ENCODE measurements at regions not wholly inside any gene's neighbourhood (a gene's known extent, or its start where the extent isn't known, plus 50 kb on each side); places are given as distances from the start of the nearest gene placed in this dataset.

DNA sequence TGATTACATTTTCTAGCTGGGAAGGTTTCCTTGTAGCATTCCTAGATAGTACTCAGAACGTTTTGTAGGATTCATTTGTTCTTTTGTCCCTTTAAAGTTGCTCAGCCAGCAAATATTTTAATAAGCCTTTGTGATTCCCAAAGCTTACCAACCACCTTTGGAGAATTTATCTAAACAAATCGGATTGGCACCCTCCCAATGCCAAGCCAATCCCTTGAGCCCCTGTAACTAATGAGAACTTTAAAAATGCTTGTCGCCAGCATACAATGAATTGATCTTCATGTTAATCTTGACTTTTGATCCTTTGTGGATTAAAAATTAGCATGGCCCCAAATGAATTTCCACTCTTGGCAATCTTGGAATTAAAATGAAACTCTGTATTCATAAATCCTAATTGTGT is 559.5 kb downstream of the UTRN start:
- Histone ChIP-seq H3K9me3 (no peaks in the 10 kb centered on the region), H3K27me3 (no peaks in the 10 kb centered on the region), H3K4me1 (no peaks in the 10 kb centered on the region), H3K4me3 (no peak overlapping the region), H3K36me3 (peaks cover 14 to 62% (median 31%) of the 10 kb centered on the region in 4 donors), H3K27ac (no peak overlapping the region)
- WGBS, 2 donors: 79 to 83% methylated on average over 3 of the region's 3 CpGs
- TF ChIP-seq POLR2AphosphoS5 (IDR thresholded peaks at IDR 0.05) (no peak), POLR2A (IDR thresholded peaks at IDR 0.05) (no peak), EP300 (IDR thresholded peaks at IDR 0.05) (no peak), CTCF (IDR thresholded peaks at IDR 0.05) (no peak)
- ATAC-seq (ENCODE audit: low FRiP score in 2 of 2) (no peak), DNase-seq (no peak)

DNA sequence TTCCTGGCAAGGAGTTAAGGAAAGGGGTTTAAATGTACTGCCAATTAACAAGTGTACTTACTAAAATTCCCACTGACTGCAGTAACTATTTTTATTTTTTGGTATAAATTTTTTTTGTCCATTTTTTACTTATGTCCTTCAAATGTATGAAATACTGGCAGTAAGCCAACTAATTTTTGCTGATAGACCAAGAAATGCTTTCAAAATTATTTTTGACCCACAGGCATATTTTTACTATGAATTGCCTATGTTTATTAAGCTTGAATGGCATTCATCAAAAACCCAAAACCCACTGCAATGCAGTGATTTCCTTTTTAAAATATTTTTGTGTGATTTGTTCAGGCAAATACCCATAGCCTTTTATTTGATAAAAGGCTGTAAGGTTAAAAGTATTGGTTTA is 560.1 kb downstream of the UTRN start:
- H3K4me1 ChIP-seq: no peaks in the 10 kb centered on the region
- no peaks in the 10 kb centered on the region for H3K27me3 ChIP-seq
- TF ChIP-seq POLR2AphosphoS5 (IDR thresholded peaks at IDR 0.05): no peak
- TF ChIP-seq CTCF (IDR thresholded peaks at IDR 0.05): no peak
- no peak for TF ChIP-seq POLR2A (IDR thresholded peaks at IDR 0.05)
- no peak for TF ChIP-seq EP300 (IDR thresholded peaks at IDR 0.05)
- H3K36me3 ChIP-seq: peaks cover 11 to 60% (median 25%) of the 10 kb centered on the region in 4 donors
- no peak overlapping the region for H3K4me3 ChIP-seq
- H3K9me3 ChIP-seq: no peaks in the 10 kb centered on the region
- DNase-seq (no peak), ATAC-seq (ENCODE audit: low FRiP score in 2 of 2) (no peak)
- H3K27ac ChIP-seq: no peak overlapping the region

- H3K9me3 ChIP-seq: no peaks in the 10 kb centered on the region
- TF ChIP-seq EP300 (IDR thresholded peaks at IDR 0.05) (no peak), POLR2AphosphoS5 (IDR thresholded peaks at IDR 0.05) (no peak)
- H3K4me1 ChIP-seq: no peaks in the 10 kb centered on the region
- 74 to 85% methylated on average over 2 of the region's 2 CpGs for WGBS, 2 donors
- H3K27me3 ChIP-seq: no peaks in the 10 kb centered on the region
- H3K27ac ChIP-seq: no peak overlapping the region
- DNase-seq (no peak), ATAC-seq (ENCODE audit: low FRiP score in 2 of 2) (no peak)
- no peak overlapping the region for H3K4me3 ChIP-seq
- H3K36me3 ChIP-seq: peaks cover 0 to 60% (median 15%) of the 10 kb centered on the region in 4 donors
Measured at GRCh38 chr6:144847916-144848315, 562.8 kb downstream of the UTRN start.

DNA sequence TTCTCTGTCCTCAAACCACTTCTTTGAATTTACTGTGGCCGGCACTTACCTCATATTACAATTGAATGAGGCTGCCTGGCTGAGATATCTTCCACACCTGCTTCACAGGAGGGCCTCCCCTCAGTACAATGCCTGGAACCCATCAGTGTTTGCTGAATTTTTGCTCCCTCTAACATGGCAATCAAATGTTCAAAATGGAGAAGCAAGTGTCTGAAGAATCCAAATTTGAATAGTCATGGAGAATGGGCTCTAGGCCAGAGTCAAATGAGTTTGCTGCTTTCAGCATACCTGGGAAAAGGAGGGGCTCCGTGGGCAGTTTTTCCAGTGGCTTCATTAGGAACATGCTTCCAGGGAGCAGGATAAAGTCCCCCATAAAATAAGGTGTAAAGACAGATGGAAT is 564.8 kb downstream of the UTRN start:
- 89 to 90% methylated on average over 2 of the region's 2 CpGs for WGBS, 2 donors
- H3K36me3 ChIP-seq: peaks cover 0 to 53% (median 12%) of the 10 kb centered on the region in 4 donors
- no peak for ATAC-seq (ENCODE audit: low FRiP score in 2 of 2)

DNA sequence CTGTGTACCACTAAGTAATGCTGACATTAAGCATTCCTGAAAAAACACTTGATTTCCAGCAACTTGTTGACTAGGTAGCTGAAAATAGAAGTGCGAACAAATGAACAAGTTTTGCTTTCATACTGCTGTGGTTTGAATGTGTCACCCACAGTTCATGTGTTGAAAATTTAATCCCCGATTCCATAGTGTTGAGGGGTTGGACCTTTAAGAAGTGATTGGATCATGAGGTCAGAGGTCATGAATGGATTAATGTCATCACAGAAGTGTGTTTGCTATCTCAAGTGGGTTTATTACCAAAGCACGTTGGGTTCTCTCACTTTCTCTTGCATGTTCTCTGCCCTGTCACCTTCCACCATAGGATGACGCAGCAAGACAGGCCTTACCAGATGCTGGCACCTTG is 568.5 kb downstream of the UTRN start:
- no peak for ATAC-seq (ENCODE audit: low FRiP score in 2 of 2)
- peaks cover 0 to 35% (median 7%) of the 10 kb centered on the region in 4 donors for H3K36me3 ChIP-seq
- no peaks in the 10 kb centered on the region for H3K27me3 ChIP-seq

More for the DNA sequence above, 564.8 kb downstream of the UTRN start:
- no peak for DNase-seq
- H3K4me1 ChIP-seq: no peaks in the 10 kb centered on the region
- H3K27me3 ChIP-seq: no peaks in the 10 kb centered on the region
- TF ChIP-seq CTCF (IDR thresholded peaks at IDR 0.05) (no peak), POLR2AphosphoS5 (IDR thresholded peaks at IDR 0.05) (no peak), EP300 (IDR thresholded peaks at IDR 0.05) (no peak), POLR2A (IDR thresholded peaks at IDR 0.05) (no peak)
- no peaks in the 10 kb centered on the region for H3K9me3 ChIP-seq
- H3K27ac ChIP-seq: no peak overlapping the region
- H3K4me3 ChIP-seq: no peak overlapping the region

More for the DNA sequence above, 568.5 kb downstream of the UTRN start:
- Histone ChIP-seq H3K9me3 (no peaks in the 10 kb centered on the region), H3K4me1 (no peaks in the 10 kb centered on the region), H3K4me3 (no peak overlapping the region), H3K27ac (no peak overlapping the region)
- TF ChIP-seq CTCF (IDR thresholded peaks at IDR 0.05) (no peak), EP300 (IDR thresholded peaks at IDR 0.05) (no peak), POLR2AphosphoS5 (IDR thresholded peaks at IDR 0.05) (no peak), POLR2A (IDR thresholded peaks at IDR 0.05) (no peak)
- WGBS, 2 donors: 57 to 74% methylated on average over 4 of the region's 4 CpGs
- no peak for DNase-seq

Data from upper lobe of left lung (tissue), 6 donors.